ENCODE measurements at regions not wholly inside any gene's neighbourhood (a gene's known extent, or its start where the extent isn't known, plus 50 kb on each side); places are given as distances from the start of the nearest gene placed in this dataset.
"Not testable (repeated sequence)": the region's sequence is repeated elsewhere in the genome, so short reads cannot be mapped to it uniquely, and the experiment has no call there.

DNA sequence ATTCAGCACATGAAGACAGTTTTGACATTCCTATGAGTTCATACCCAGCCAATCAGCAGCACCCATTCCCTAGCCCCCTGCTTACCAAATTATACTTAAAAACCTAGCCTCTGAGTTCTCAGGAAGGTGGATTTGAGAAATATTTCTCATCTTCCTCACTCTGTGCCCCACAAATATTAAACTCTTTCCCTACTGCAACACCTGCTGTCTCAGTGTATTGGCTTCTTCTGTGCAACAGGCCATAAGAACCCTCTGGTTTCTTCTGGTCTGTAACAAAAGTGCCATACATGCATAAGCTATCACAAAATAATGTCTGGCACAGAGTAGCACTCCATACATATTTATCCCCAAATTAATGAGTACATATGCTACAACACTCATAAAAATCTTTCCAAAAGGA lies 387.4 kb upstream of the CAMK1G start:
- FAIRE-seq (no peak), DNase-seq (ENCODE audit: insufficient read length, low spot score) (no peak)
- no peak for TF ChIP-seq CTCF (IDR thresholded peaks at IDR 0.05; ENCODE audit: insufficient read depth, missing control alignments)

DNA sequence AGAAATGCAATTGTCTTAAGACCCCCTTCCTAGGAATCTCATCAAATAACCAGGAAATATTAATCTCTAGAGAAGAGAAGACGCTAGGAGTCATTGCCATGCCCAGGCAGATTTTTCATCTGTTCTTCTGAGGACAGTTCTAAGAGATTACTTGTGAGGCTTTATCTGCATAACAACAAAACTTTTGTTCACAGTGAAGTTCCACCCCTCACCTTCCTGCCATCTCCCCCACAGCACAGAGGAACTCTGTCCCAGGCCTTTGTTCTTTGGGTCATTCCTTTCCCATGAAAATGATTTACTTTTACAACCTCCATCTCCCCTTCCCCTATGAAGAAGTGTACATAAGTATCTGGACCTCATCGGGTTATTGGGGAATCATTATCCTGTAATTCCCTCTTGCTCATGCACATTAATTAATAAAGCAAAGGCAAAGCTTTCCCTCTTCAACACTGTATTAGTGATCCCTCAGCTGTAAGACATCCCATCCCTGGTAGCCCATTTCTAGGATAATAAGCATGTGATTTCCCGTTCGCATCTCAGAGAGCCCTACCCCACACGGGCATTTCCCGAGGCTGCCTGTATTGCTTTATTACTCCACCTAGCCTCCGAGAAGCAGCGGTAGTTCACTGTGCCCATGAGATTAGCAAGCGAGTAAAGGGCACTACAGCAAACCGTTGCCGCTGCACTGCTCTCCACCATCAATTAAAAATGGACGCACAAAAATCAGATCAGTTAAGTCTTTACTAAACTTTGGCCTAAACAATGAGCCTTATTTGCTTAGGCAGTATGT lies 384.4 kb upstream of the CAMK1G start:
- DNase-seq (ENCODE audit: insufficient read length, low spot score) (no peak), FAIRE-seq (no peak)
- no peak for TF ChIP-seq CTCF (IDR thresholded peaks at IDR 0.05; ENCODE audit: insufficient read depth, missing control alignments)

- FAIRE-seq (no peak), DNase-seq (ENCODE audit: insufficient read length, low spot score) (no peak)
- no peak for TF ChIP-seq CTCF (IDR thresholded peaks at IDR 0.05; ENCODE audit: insufficient read depth, missing control alignments)
Observed at GRCh38 chr1:209199822-209200221, 383.7 kb upstream of the CAMK1G start.

GRCh38 chr1:209202321-209202720 lies 381.2 kb upstream of the CAMK1G start:
- not testable (repeated sequence) for FAIRE-seq

DNA sequence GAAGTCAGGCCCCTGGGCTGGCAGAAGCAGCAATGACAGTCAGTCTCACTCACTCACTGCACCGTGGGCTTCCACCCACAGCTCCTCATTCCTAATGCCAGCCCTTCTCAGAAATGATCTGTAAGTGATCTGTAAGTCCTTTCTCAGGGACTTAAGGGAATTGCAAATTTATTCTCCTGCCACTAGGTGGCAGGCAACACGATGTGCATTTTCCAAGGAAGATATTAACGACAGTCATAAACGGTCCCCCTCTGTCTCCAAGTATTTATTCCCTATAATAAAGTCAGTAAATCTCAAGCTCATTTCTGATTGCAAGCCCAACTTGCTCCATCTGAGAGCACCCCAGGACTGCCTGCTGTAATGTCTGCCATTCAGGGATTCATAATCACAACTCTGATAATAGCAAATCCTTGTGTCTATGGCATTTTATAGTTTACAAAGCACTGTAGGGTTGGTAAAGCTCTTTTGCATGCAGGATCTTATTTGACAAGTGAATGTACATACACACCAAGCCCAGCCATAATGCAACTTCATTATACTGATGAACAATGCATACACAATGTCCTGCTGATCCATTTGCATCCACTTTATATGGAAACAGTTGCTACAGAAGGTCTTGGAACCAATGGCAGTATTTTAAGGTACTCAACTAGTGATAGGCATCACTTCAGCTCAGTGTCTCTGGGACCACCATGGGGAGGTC lies 380.5 kb upstream of the CAMK1G start:
- DNase-seq (ENCODE audit: insufficient read length, low spot score), result peak; percentile 46
- no peak for FAIRE-seq

More at GRCh38 chr1:209202321-209202720, 381.2 kb upstream of the CAMK1G start:
- not testable (repeated sequence) for DNase-seq (ENCODE audit: insufficient read length, low spot score)

DNA sequence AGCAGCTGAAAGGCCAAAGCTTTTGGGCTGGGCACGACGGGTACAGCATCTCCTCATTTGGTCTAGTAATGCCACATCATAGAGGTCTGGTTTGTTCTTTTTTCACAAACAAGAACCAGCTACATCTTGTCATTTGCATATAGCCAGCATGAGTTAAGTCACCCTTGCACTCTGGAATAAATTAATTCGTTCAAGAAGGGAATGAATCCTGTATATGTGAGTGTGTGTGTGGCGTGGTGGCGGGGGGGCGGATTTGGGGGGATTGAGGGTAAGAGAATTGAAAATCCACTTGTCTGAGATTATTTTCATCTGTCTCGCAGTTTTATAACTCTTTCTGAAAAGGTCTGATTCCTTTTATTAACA lies 380.0 kb upstream of the CAMK1G start:
- DNase-seq (ENCODE audit: insufficient read length, low spot score) (no peak), FAIRE-seq (no peak)
- TF ChIP-seq CTCF (IDR thresholded peaks at IDR 0.05; ENCODE audit: insufficient read depth, missing control alignments), result no peak

More for the DNA sequence above, 380.5 kb upstream of the CAMK1G start:
- peak; percentile 95 for TF ChIP-seq CTCF (IDR thresholded peaks at IDR 0.05; ENCODE audit: insufficient read depth, missing control alignments)

- FAIRE-seq (no peak), DNase-seq (ENCODE audit: insufficient read length, low spot score) (no peak)
- TF ChIP-seq CTCF (IDR thresholded peaks at IDR 0.05; ENCODE audit: insufficient read depth, missing control alignments), result no peak
Observed at GRCh38 chr1:209205039-209205438, 378.5 kb upstream of the CAMK1G start.
